Activated T-cell treated with anti-CD3 and anti-CD28 coated beads, Interleukin-2, amount 50 U/mL, for 1 hour (primary cell): ENCODE measurements at regions not wholly inside any gene's neighbourhood (a gene's known extent, or its start where the extent isn't known, plus 50 kb on each side); places are given as distances from the start of the nearest gene placed in this dataset.
"Not testable (repeated sequence)": the region's sequence is repeated elsewhere in the genome, so short reads cannot be mapped to it uniquely, and the experiment has no call there.

Source experiments
- DNase-seq: peaks from one replicate; pipeline ENCODE4 v3.0.0-alpha.2; 2020

GRCh38 chr17:30624180-30624579, 147.0 kb downstream of the GOSR1 start:
- not testable (repeated sequence) for DNase-seq

GRCh38 chr17:30609682-30610081, 132.5 kb downstream of the GOSR1 start:
- DNase-seq = not testable (repeated sequence)

GRCh38 chr17:30605523-30605922, 128.3 kb downstream of the GOSR1 start:
- no peak for DNase-seq

- DNase-seq = no peak
These were observed 127.8 kb downstream of the GOSR1 start for GRCh38 chr17:30605027-30605426.

- not testable (repeated sequence) for DNase-seq
These were observed 125.2 kb downstream of the GOSR1 start for GRCh38 chr17:30602396-30602795.

- not testable (repeated sequence) for DNase-seq
These were observed 124.8 kb downstream of the GOSR1 start for GRCh38 chr17:30601984-30602383.

GRCh38 chr17:30600830-30601494, 123.8 kb downstream of the GOSR1 start:
- peak; percentile 37 for DNase-seq

GRCh38 chr17:30600060-30600829, 123.0 kb downstream of the GOSR1 start:
- DNase-seq = peak; percentile 65

- DNase-seq = no peak
These were observed 122.3 kb downstream of the GOSR1 start for GRCh38 chr17:30599428-30600059.

- DNase-seq = no peak
These were observed 120.6 kb downstream of the GOSR1 start for GRCh38 chr17:30597776-30598288.

GRCh38 chr17:30596948-30597775, 120.0 kb downstream of the GOSR1 start:
- not testable (repeated sequence) for DNase-seq

- not testable (repeated sequence) for DNase-seq
These were observed 117.8 kb downstream of the GOSR1 start for GRCh38 chr17:30594953-30595371.

- DNase-seq = no peak
These were observed 117.2 kb downstream of the GOSR1 start for GRCh38 chr17:30594223-30594952.

GRCh38 chr17:30590081-30590733, 113.0 kb downstream of the GOSR1 start:
- DNase-seq = no peak

GRCh38 chr17:30589431-30589830, 112.2 kb downstream of the GOSR1 start:
- no peak for DNase-seq

- DNase-seq = no peak
These were observed 111.6 kb downstream of the GOSR1 start for GRCh38 chr17:30588798-30589247.

- no peak for DNase-seq
These were observed 109.8 kb downstream of the GOSR1 start for GRCh38 chr17:30586818-30587595.

GRCh38 chr17:30584810-30585209, 107.6 kb downstream of the GOSR1 start:
- no peak for DNase-seq

GRCh38 chr17:30580916-30581315, 103.7 kb downstream of the GOSR1 start:
- DNase-seq = no peak

- DNase-seq = no peak
These were observed 102.6 kb downstream of the GOSR1 start for GRCh38 chr17:30579610-30580315.
